GM18861 (cell line): ENCODE measurements at regions not wholly inside any gene's neighbourhood (a gene's known extent, or its start where the extent isn't known, plus 50 kb on each side); places are given as distances from the start of the nearest gene placed in this dataset.

Experiments
- ATAC-seq: cut with Tn5 transposase; IDR thresholded peaks from one replicate; pipeline ENCODE4 v1.9.1; 2021; ENCODE audit not compliant: unreplicated experiment

- no peak for ATAC-seq
Observed at GRCh38 chr2:56693501-56693900, 509.7 kb downstream of the CCDC85A start.

GRCh38 chr2:56703001-56703400 is 519.2 kb downstream of the CCDC85A start:
- no peak for ATAC-seq

- ATAC-seq = no peak
Observed at GRCh38 chr2:56705713-56706112, 521.9 kb downstream of the CCDC85A start.

GRCh38 chr2:56707218-56707617 is 523.4 kb downstream of the CCDC85A start:
- ATAC-seq = no peak

GRCh38 chr2:56707650-56708049 is 523.9 kb downstream of the CCDC85A start:
- ATAC-seq = no peak

GRCh38 chr2:56709181-56709580 is 525.4 kb downstream of the CCDC85A start:
- no peak for ATAC-seq

DNA sequence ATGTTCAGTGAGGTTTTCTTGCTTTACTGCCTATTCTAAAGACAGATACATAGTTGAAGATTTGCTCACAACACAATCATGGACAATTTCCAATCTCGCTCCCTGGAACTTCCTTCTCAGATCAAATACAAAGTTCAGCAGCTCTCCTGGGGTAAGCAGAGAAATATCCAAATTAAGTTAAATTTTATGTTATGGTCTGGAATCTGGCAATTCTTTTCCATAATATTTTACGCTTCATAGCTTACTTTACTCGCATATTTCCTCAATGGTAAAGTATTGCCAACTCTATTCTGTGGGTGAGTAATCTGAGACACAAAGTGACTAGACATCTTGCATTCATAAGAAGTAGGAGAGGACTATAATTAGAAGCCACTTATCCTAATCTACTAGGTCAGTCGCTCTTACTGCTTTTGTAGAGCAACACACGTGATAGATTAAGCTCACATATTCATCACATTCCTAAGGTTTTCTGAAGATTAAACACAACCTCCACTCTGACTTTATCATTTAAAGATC is 529.4 kb downstream of the CCDC85A start:
- no peak for ATAC-seq

- ATAC-seq = no peak
Observed at GRCh38 chr2:56713978-56714377, 530.2 kb downstream of the CCDC85A start.

DNA sequence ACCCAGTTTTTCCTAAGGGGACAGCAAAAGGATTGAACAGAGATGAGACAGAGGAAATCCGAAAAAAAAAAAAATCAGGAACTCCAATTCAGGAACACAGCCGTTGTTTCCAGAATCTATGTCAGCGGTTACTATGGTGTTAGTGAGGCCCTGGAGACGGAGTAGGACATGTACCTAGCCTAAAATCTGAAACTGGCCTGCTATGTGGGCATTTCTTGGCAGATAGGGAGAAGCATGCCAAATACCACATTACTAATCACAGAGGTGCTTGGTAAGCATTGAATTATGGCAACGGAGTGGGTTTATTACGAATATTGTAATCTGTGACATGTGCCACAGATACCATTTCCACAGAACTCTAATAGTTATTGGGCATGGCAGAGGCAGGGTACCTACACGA is 530.6 kb downstream of the CCDC85A start:
- no peak for ATAC-seq

DNA sequence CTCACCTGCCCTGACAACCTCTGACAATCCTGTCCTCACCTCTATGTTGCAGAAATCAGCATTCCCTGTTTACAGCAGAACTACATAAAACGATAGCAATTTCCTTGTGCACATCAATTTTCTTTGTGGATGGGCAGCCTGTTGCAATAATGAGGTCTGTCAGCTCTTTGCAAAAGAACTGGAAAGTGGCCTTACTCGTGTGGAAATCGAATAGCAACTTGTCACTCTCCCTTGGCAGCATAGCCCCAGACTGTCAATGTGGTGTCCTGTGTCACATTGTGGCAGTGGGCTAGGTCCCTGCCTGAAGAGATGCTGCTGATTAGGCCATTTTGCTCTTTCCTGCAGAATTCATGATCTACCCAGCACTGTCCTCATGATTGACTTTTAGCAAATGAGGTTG is 531.9 kb downstream of the CCDC85A start:
- no peak for ATAC-seq

GRCh38 chr2:56718413-56718812 is 534.6 kb downstream of the CCDC85A start:
- no peak for ATAC-seq

GRCh38 chr2:56729212-56729611 is 545.4 kb downstream of the CCDC85A start:
- ATAC-seq = no peak

- no peak for ATAC-seq
Observed at GRCh38 chr2:56732946-56733345, 549.2 kb downstream of the CCDC85A start.

GRCh38 chr2:56739413-56739812 is 555.6 kb downstream of the CCDC85A start:
- no peak for ATAC-seq

- ATAC-seq = no peak
Observed at GRCh38 chr2:56741601-56742102, 557.9 kb downstream of the CCDC85A start.

GRCh38 chr2:56743807-56744206 is 560.0 kb downstream of the CCDC85A start:
- no peak for ATAC-seq

- ATAC-seq = peak; percentile 70
Observed at GRCh38 chr2:56749152-56749752, 565.5 kb downstream of the CCDC85A start.

DNA sequence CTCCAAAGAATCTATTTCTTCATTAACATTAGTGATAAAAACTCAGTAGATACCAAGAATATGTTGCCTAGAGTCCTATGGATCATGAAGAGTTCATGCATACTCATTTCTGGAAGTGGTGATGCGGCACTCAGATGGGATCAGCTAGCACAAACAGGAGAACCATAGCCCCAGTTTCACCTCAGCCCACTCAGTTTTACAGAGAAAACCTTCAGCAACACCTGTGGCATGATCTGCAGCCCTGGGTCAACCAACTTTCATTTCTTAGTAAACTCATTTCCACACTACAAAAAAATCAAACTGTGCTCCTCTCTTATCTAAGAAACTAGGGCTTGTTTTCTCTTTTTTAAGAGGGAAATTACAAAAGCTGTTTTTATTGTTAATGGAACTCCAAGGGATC is 569.4 kb downstream of the CCDC85A start:
- no peak for ATAC-seq

DNA sequence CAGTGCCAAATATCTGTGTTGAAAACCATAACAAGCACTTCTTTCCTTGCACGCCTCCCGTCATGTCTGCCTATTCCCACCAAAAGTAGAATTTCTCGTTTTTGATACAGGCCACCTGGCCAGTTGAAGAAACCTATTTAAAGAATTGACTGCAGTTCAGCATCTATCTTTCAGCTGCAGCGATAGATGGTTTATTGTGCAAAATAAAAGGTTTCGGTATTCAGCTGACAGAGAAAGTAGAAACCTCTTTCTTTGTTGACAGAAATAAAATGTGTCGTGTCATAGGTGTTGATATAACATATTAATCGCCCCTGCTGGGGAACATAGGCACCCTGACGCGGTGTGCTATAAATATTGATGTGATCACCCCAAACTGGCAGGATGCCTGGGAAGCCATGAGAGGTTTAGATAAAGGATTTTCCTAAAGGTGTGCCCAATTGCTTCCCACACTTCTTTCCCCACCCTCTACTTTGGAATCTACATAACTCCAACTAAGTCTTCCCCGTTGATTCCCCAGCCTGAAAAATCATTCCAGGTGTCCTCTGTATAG is 570.4 kb downstream of the CCDC85A start:
- ATAC-seq = no peak

GRCh38 chr2:56754627-56755026 is 570.8 kb downstream of the CCDC85A start:
- ATAC-seq = no peak

DNA sequence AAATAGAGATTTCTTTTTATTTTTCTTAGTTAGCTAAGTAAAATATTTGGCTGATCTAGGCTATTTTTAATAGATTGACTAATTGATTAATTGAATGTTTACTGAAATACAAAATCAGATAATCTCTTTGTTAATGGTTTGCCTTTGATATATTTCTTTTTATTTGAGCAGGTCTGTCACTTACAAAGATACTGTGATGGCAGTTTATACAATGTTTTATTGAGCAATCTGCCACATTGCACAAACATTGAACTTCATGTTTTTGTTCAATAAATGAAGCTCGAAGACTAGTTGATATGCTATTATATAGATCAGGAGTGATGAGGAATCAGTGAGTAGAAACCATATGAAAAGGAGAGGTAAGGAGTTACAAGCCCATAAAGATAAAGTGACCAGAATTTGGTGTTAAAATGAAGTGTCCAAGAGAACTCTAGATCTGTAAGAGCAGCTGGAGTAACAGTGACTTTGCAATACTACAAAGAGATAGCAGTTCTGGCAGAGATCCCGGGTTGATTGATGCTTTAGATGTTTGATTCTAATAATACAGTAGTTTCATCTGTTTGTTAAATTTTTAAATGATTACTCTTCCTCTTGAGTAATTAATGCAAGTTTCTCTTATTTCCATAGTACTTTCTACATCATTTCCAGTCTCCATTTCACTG is 574.2 kb downstream of the CCDC85A start:
- ATAC-seq = no peak

- no peak for ATAC-seq
Observed at GRCh38 chr2:56763683-56764082, 579.9 kb downstream of the CCDC85A start.
